Coronary artery (tissue), 2 donors: ENCODE measurements at regions not wholly inside any gene's neighbourhood (a gene's known extent, or its start where the extent isn't known, plus 50 kb on each side); places are given as distances from the start of the nearest gene placed in this dataset.

ENCODE experiments used
- DNase-seq: peaks from one replicate; pipeline ENCODE4 v3.0.0-alpha.2; 2017; ENCODE audit warnings: low spot score
- H3K27ac ChIP-seq, 2 donors: fragments of 200-600 bp; sonication (generic); one replicate each; pipeline ENCODE4 v1.5.1; 2016 to 2019
- H3K4me3 ChIP-seq: fragments of 200-600 bp; sonication (generic); 2 replicates; pipeline ENCODE4 v1.5.1; 2016; ENCODE audit warnings: mild to moderate bottlenecking, moderate library complexity
- TF ChIP-seq, protein P1 (sequence below): fragments of 200-600 bp; sonication (generic); IDR thresholded peaks from one replicate; pipeline ENCODE4 v1.5.1; 2019; ENCODE audit warnings: antibody characterized with exemption

DNA sequence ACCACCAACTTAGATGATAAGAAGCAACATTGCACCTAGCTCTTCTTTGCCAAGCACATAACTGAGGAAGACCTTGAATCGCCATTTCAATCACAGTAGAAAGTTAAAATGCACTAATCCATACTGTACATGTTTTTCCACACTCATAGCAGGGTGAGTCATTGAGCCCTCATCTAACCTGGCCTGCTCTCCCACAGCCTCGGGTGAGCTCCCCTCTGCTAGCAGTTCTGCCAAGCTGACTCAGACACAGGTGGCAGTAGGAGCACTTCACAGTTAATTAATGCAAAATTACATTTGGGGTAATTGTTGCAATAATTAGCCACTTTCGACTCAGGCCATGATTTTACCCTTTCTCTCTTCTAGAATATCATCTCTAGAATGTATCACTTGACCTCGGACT is 1632.8 kb upstream of the CELF4 start:
- no peak for DNase-seq
- TF ChIP-seq, protein P1, sequence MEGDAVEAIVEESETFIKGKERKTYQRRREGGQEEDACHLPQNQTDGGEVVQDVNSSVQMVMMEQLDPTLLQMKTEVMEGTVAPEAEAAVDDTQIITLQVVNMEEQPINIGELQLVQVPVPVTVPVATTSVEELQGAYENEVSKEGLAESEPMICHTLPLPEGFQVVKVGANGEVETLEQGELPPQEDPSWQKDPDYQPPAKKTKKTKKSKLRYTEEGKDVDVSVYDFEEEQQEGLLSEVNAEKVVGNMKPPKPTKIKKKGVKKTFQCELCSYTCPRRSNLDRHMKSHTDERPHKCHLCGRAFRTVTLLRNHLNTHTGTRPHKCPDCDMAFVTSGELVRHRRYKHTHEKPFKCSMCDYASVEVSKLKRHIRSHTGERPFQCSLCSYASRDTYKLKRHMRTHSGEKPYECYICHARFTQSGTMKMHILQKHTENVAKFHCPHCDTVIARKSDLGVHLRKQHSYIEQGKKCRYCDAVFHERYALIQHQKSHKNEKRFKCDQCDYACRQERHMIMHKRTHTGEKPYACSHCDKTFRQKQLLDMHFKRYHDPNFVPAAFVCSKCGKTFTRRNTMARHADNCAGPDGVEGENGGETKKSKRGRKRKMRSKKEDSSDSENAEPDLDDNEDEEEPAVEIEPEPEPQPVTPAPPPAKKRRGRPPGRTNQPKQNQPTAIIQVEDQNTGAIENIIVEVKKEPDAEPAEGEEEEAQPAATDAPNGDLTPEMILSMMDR: no peak
- Histone ChIP-seq H3K27ac (no peak overlapping the region), H3K4me3 (no peak overlapping the region)

DNA sequence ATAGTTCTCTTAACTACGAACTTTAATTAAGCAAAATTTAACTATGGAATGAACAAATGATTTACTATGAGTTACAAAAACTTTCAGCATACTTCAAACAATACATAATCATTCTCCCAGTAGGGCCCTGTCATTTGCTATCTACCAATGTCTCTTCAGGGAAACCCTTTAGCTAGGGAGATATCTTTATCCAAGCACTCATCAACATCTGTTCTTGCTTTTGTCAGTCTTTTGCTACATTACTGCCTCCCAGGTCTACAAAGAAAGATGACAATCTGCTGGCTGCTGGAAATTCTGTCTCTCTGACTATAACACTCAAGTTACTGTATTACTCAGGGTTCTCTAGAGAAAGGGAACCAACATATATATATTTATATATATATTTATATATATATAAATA is 1626.3 kb upstream of the CELF4 start:
- DNase-seq: no peak
- TF ChIP-seq, protein P1: no peak

DNA sequence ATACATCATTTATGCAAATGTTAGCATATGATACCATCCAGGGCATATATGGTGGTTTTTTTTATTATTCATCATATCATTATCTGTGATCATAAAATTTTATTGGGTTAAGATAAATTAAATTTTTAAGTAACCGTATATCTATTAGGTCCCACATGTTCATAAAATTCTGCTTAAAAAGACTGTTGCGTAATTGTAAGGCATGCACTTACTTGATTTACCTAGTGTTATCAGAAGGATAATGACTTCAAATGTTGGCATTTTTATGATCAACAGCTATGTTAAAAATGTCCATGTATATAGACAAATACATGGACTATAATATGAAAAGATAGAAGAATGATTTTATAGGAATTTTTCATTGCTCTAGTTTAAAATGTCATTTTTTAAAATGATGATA is 1625.5 kb upstream of the CELF4 start:
- Histone ChIP-seq H3K27ac (no peak overlapping the region), H3K4me3 (no peak overlapping the region)
- no peak for DNase-seq
- TF ChIP-seq, protein P1: no peak

More for the DNA sequence above, 1626.3 kb upstream of the CELF4 start:
- H3K4me3 ChIP-seq: no peak overlapping the region
- no peak overlapping the region for H3K27ac ChIP-seq

DNA sequence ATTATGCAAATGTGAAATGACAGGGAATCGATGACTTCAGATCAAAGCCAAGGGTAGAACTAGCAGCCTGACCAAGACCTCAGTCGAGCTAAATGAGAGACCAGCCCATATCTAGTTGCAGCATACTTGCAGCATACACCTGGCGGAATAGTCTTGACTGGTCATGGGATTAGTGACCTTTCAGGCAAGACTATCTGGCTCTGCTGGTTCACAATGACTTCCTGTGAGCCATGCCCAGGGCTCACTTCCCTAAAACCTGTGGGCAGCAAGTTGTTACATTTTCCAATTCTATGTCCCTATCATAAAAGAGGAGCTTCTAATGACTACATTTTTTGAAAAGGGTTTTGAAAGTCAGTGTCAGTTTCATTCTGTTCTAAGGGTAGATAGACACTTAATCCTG is 1624.9 kb upstream of the CELF4 start:
- Histone ChIP-seq H3K4me3 (no peak overlapping the region), H3K27ac (no peak overlapping the region)
- TF ChIP-seq, protein P1: no peak
- DNase-seq: no peak

DNA sequence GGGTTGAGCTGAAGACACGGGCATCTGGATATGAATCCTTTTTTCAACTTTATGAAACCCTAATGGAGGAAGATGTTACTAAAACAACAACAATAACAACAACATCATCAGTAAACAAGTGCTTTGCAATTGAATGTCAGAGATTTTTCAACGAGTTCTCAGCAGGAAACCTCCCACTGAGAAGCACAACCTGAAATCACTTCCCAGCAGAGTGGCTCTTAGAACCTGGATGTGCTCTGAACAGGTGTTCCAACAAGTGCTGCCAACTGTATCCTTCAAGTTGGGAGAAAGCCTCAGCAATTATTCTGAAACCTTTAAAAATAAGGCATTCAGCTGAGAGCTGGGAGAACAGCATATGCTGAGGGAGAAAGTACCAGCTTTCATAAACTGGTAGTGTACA is 1622.7 kb upstream of the CELF4 start:
- TF ChIP-seq, protein P1: no peak
- no peak for DNase-seq
- Histone ChIP-seq H3K4me3 (no peak overlapping the region), H3K27ac (no peak overlapping the region)

DNA sequence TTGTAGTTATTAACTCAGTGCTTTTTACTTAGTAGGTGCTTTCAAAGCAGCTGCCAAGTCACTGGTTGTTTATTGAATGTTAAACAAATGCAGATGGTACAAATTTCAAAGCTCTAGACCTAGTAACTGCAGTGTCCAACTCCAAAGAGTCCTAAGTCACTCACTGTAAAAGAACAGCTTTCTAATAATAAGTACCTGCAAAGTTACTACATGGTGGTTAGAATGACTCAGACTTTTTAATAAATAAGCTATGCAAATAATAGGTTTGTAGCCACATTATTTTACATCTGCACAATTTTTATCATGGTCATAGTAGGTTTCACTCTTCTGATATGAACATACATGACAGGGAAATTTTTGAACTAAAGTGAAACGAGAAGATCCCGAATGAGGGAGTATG is 1620.4 kb upstream of the CELF4 start:
- H3K27ac ChIP-seq: no peak overlapping the region
- TF ChIP-seq, protein P1: no peak
- no peak for DNase-seq
- H3K4me3 ChIP-seq: no peak overlapping the region

DNA sequence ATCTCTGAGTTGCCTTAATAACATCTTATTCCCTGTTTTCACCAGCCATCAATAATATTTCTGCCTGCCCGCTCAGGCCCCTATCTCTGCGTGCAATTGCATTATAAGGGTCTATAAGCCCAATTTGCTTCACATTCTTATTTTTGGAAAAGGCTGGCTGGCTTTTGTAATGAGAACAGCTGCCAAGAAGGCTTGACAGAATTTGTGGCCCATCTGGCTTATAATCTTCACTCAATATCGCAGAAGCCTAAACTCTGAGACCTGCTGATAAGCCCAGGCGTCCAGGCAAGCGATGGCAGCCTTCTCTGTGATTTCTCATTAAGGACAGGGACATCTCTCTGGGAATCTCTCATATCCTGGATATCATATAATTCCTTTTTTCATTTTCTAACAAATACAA is 1618.6 kb upstream of the CELF4 start:
- TF ChIP-seq, protein P1: no peak
- H3K27ac ChIP-seq: no peak overlapping the region
- no peak for DNase-seq
- H3K4me3 ChIP-seq: no peak overlapping the region
